Tibial artery (tissue), 4 donors: ENCODE measurements at regions not wholly inside any gene's neighbourhood (a gene's known extent, or its start where the extent isn't known, plus 50 kb on each side); places are given as distances from the start of the nearest gene placed in this dataset.

ENCODE experiments used
- DNase-seq, 2 donors: peaks; one replicate each; pipeline ENCODE4 v3.0.0-alpha.2; 2019
- H3K27ac ChIP-seq, 2 donors: fragments of 200-600 bp; sonication (generic) in 1 of 2; 1 replicate in 1 of 2; 2 replicates in 1 of 2; pipeline ENCODE4 v1.5.1; 2018 to 2019; ENCODE audit warnings: mild to moderate bottlenecking in 1 of 2
- H3K27me3 ChIP-seq, 2 donors: fragments of 200-600 bp; sonication (generic) in 1 of 2; one replicate each; pipeline versions ENCODE4 v1.5.1 to v1.6.0; 2016 to 2019
- H3K36me3 ChIP-seq, 3 donors: fragments of 200-600 bp; sonication (generic) in 2 of 3; one replicate each; pipeline ENCODE4 v1.5.1; 2016 to 2019; ENCODE audit warnings: mild to moderate bottlenecking in 2 of 3
- H3K4me1 ChIP-seq, 4 donors: fragments of 200-600 bp; sonication (generic) in 2 of 4; 1 replicate in 3 of 4; 2 replicates in 1 of 4; pipeline ENCODE4 v1.5.1; 2016 to 2019
- H3K4me3 ChIP-seq, 2 donors: fragments of 200-600 bp; sonication (generic) in 1 of 2; 1 replicate in 1 of 2; 2 replicates in 1 of 2; pipeline ENCODE4 v1.5.1; 2018 to 2019; ENCODE audit warnings: mild to moderate bottlenecking in 2 of 2
- H3K9me3 ChIP-seq, 3 donors: fragments of 200-600 bp; sonication (generic) in 1 of 3; one replicate each; pipeline ENCODE4 v1.5.1; 2016 to 2019
- intact Hi-C: fragments of 100-400 bp; cut with DNase I; formaldehyde crosslinking; loops from one replicate; pipeline ENCODE4 v1.15.0; 2023; ENCODE audit warnings: low total_unique reads
- TF ChIP-seq, protein P1 (sequence below), 2 experiments: fragments of 200-600 bp in 1 of 2; fragments of 450-650 bp in 1 of 2; IDR thresholded peaks; one replicate each; pipeline ENCODE4 v1.5.1; 2017 to 2019; ENCODE audit warnings: antibody characterized with exemption in 2 of 2, mild to moderate bottlenecking in 1 of 2, moderate library complexity in 1 of 2

DNA sequence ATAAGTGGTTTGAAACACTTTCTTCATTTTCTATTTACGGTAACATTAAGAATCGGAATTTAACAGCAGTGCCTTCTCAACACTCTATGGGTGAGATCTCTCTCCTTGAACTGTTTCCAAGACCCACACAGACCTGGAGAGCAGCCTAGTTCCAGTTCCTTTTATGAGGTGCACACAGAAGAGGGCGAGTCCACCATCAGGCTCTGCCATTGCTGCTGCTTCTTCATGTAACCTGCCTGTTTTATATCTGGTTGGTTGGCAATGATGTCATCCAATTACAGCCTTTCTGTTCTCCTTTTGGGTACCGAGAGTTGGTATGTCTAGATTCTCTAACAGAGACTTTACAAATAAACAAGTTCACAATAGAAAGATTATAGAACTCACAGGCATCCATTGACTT is 225.7 kb downstream of the UTP18 start:
- Histone ChIP-seq H3K27ac (no peak overlapping the region), H3K27me3 (no peaks in the 10 kb centered on the region), H3K9me3 (peaks cover 0 to 8% (median 7%) of the 10 kb centered on the region in 3 donors), H3K4me3 (no peak overlapping the region), H3K4me1 (no peaks in the 10 kb centered on the region), H3K36me3 (no peaks in the 10 kb centered on the region)
- intact Hi-C loops: no loop called here
- no peak for DNase-seq
- TF ChIP-seq, protein P1, sequence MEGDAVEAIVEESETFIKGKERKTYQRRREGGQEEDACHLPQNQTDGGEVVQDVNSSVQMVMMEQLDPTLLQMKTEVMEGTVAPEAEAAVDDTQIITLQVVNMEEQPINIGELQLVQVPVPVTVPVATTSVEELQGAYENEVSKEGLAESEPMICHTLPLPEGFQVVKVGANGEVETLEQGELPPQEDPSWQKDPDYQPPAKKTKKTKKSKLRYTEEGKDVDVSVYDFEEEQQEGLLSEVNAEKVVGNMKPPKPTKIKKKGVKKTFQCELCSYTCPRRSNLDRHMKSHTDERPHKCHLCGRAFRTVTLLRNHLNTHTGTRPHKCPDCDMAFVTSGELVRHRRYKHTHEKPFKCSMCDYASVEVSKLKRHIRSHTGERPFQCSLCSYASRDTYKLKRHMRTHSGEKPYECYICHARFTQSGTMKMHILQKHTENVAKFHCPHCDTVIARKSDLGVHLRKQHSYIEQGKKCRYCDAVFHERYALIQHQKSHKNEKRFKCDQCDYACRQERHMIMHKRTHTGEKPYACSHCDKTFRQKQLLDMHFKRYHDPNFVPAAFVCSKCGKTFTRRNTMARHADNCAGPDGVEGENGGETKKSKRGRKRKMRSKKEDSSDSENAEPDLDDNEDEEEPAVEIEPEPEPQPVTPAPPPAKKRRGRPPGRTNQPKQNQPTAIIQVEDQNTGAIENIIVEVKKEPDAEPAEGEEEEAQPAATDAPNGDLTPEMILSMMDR (IDR thresholded peaks at IDR 0.05): no peak

DNA sequence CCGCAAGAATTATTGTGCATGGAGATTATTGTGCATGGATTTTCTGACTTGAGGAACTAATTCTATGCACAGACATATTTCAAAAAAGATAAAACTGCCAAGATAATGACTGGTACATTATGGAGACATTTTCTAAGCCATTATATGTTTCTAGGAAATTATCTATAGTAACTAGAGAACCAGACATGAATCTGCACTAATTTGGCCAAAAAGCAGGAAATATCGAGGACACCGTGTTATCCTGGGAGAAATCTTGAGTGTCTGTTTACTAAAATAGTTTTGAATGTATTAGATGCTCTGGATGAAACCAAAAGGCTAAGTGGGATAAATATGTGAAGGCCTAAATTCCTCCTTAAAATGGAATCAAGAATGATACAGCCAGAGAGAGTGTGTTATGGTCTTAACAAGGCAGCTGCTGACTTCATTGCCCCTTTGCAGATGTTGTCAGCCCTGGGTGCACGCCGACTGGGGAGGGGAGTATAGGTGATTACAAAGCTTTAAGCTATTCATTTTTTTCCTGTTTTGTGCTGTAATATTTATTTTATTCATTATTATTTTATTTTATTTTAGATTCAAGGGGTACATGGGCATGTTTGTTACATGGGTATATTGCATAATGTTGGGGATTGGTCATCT is 226.7 kb downstream of the UTP18 start:
- Histone ChIP-seq H3K4me3 (no peak overlapping the region), H3K27me3 (no peaks in the 10 kb centered on the region)
- intact Hi-C loops: no loop called here

DNA sequence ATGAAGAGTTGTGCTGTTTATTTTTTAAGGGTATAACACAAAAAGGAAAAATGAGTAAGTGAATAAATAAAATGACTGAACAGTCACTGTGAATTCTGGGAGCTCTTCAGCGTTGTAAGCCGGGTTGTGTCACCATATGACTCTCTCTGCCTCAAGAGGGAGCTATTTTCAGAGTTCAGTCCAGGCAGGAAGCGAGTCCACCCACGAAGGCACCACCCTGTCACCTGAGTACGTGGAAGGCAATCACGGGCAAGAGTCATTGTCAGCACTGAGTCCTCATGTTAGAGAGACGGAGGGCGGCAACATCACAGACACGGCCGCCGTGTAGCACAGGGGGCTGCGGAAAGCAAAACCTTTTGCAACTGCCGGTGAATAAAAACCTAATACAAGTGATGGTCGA is 227.6 kb downstream of the UTP18 start:
- Histone ChIP-seq H3K36me3 (no peaks in the 10 kb centered on the region), H3K27ac (no peak overlapping the region), H3K9me3 (no peaks in the 10 kb centered on the region), H3K27me3 (no peaks in the 10 kb centered on the region), H3K4me3 (no peak overlapping the region), H3K4me1 (no peaks in the 10 kb centered on the region)
- intact Hi-C loops: no loop called here
- no peak for DNase-seq
- TF ChIP-seq, protein P1 (IDR thresholded peaks at IDR 0.05): no peak

More for the DNA sequence above, 226.7 kb downstream of the UTP18 start:
- Histone ChIP-seq H3K36me3 (no peaks in the 10 kb centered on the region), H3K4me1 (no peaks in the 10 kb centered on the region), H3K27ac (no peak overlapping the region), H3K9me3 (peaks cover 0 to under 1% (median 0%) of the 10 kb centered on the region in 3 donors)
- no peak for DNase-seq
- TF ChIP-seq, protein P1 (IDR thresholded peaks at IDR 0.05): no peak

DNA sequence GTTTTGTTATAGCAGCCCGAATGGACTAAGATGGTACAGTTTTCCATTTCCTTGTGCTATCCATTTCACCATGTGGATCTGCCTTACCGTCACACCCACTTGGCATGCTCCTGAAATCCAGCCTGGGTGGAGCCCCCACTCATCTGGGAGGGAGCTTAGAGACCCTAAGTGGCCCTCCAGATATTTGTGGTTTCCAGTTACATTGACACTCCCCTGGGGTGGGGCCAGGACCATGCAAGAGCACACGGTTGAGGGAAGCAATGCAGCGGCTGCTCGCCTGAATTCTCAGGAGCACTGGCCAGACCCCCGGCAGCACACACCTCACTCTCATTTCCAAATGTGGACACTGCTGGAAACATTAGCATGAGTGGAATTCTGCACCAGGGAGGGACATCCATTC is 231.1 kb downstream of the UTP18 start:
- Histone ChIP-seq H3K36me3 (no peaks in the 10 kb centered on the region), H3K4me1 (no peaks in the 10 kb centered on the region), H3K4me3 (no peak overlapping the region), H3K27ac (no peak overlapping the region), H3K27me3 (no peaks in the 10 kb centered on the region), H3K9me3 (no peaks in the 10 kb centered on the region)
- intact Hi-C loops: no loop called here
- TF ChIP-seq, protein P1 (IDR thresholded peaks at IDR 0.05): no peak
- DNase-seq: no peak

DNA sequence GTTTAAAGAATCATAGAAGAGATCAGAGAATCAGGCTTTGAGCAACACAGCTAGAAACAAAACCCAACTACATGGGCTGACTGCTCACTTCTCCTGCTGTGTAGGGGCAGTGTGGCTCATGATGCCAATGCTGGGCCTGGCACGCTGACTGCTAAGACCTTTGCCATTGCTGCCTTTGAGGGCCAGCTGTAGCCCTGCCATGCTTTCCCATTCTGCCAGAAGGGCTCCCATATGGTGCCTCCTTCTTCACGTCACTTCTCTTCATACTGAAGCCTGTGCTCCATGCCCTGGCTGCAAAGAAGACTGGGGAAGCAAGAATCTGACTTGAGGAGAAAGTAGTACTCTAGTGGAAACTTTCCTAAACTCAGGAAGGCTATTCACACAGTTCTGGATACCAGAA is 232.9 kb downstream of the UTP18 start:
- no peaks in the 10 kb centered on the region for H3K36me3 ChIP-seq
- H3K27ac ChIP-seq: no peak overlapping the region
- no peaks in the 10 kb centered on the region for H3K9me3 ChIP-seq
- H3K4me3 ChIP-seq: no peak overlapping the region
- intact Hi-C loops: no loop called here
- no peaks in the 10 kb centered on the region for H3K27me3 ChIP-seq
- no peaks in the 10 kb centered on the region for H3K4me1 ChIP-seq
- no peak for DNase-seq
- TF ChIP-seq, protein P1 (IDR thresholded peaks at IDR 0.05): no peak

DNA sequence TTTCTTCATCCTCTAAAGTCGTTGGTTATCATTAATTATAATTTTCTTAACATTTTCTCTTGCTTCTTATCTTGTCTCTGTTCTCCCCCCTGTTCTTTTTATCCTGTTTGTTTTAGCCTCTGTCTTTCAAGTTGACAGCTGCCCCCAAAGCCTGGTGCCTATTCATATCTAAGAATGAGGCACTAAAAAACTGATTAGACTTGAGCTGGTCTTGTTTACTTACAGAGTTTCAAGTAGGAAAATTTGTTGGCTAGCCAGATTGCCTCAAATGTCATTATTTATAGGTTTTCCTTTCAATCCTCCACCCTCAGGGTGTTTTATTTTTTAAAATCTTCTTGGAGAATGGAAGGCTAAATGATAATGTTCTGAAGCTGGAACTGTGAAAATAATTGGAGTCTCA is 236.0 kb downstream of the UTP18 start:
- intact Hi-C loops: no loop called here
- H3K9me3 ChIP-seq: no peaks in the 10 kb centered on the region
- no peak for DNase-seq
- H3K4me3 ChIP-seq: no peak overlapping the region
- H3K36me3 ChIP-seq: no peaks in the 10 kb centered on the region
- no peaks in the 10 kb centered on the region for H3K27me3 ChIP-seq
- no peaks in the 10 kb centered on the region for H3K4me1 ChIP-seq
- TF ChIP-seq, protein P1 (IDR thresholded peaks at IDR 0.05): no peak
- H3K27ac ChIP-seq: no peak overlapping the region
